ENCODE measurements at regions not wholly inside any gene's neighbourhood (a gene's known extent, or its start where the extent isn't known, plus 50 kb on each side); places are given as distances from the start of the nearest gene placed in this dataset.

DNA sequence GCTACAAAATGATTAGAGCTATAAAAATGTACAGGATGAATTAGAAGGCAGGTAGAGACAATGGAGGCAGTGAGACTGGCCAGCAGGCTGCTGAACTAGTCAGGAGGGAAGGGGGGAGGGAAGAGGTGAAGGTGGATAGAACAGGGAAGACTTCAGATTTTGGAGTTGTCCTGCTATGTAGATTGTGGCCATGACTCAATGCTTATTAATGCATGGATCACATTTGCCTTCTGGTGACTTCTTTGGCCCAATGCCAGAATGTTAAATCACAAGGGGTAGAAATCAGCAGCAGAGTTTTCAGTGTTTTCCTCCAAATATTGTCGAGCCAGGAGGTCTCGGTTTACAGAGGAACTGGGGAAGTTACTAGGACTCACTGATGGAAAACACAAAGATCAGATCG, 346.6 kb downstream of the AASDHPPT start:
- Histone ChIP-seq H3K18ac (ENCODE audit: insufficient read length, low read depth, low read length) (no peak overlapping the region), H4K91ac (ENCODE audit: insufficient read length, low read depth, low read length) (no peak overlapping the region), H3T11ph (ENCODE audit: low read length) (no peak overlapping the region), H2BK5ac (ENCODE audit: insufficient read length, low read length) (no peak overlapping the region), H3K4ac (ENCODE audit: low read depth, low read length) (no peak overlapping the region), H3K4me2 (ENCODE audit: insufficient read depth, insufficient read length, low read length) (no peak overlapping the region), H2AK5ac (ENCODE audit: insufficient read length, low read length) (no peak overlapping the region), H4K20me1 (ENCODE audit: control insufficient read depth, insufficient read depth, insufficient read length) (no peaks in the 10 kb centered on the region), H2AFZ (ENCODE audit: low read length) (no peak overlapping the region), H3K27me3 (ENCODE audit: insufficient read depth, low read length) (no peaks in the 10 kb centered on the region), H3K23ac (ENCODE audit: insufficient read length, low read depth, low read length) (no peak overlapping the region), H2BK12ac (ENCODE audit: insufficient read length, low read depth, low read length) (no peak overlapping the region), H3K14ac (ENCODE audit: insufficient read depth, low read length) (no peak overlapping the region), H4K8ac (replicated peaks; ENCODE audit: insufficient read length, low read depth, low read length) (no peak overlapping the region), H3K9me3 (ENCODE audit: control insufficient read depth, low read depth, low read length) (no peaks in the 10 kb centered on the region), H3K56ac (ENCODE audit: insufficient read length, low read depth, low read length) (no peak overlapping the region), H3K79me2 (ENCODE audit: insufficient read depth, low read length) (no peaks in the 10 kb centered on the region), H3K4me1 (ENCODE audit: insufficient read depth, low read length) (no peaks in the 10 kb centered on the region; the same call in 1 of the 2 replicates), H3K9ac (ENCODE audit: extremely low read depth, insufficient read length, low read length) (no peak overlapping the region), H2BK15ac (ENCODE audit: low read depth, low read length) (no peak overlapping the region), H4K5ac (ENCODE audit: insufficient read length, low read depth, low read length) (no peak overlapping the region), H3K27ac (ENCODE audit: insufficient read length, low read depth, low read length) (no peak overlapping the region), H3K23me2 (ENCODE audit: insufficient read length, low read depth, low read length, poor library complexity, severe bottlenecking) (no peaks in the 10 kb centered on the region), H3K79me1 (ENCODE audit: insufficient read depth, low read depth, low read length, poor library complexity, severe bottlenecking) (no peaks in the 10 kb centered on the region), H2BK20ac (ENCODE audit: low read depth, low read length, poor library complexity, severe bottlenecking) (no peak overlapping the region), H2BK120ac (ENCODE audit: low read depth, low read length, poor library complexity, severe bottlenecking) (no peak overlapping the region)
- Mint-ChIP-seq H3K27me3 (ENCODE audit: low read depth) (no peaks in the 10 kb centered on the region), H3K36me3 (ENCODE audit: insufficient read depth in 1 of 3, low read depth in 3 of 3) (no peaks in the 10 kb centered on the region), H3K4me1 (peaks cover 4 to 8% of the 10 kb centered on the region in 2 experiments; a peak in 3 of 4 replicates), H3K4me3 (no peak overlapping the region), H3K27ac (no peak overlapping the region; a peak in 1 of 7 replicates), H3K9me3 (no peaks in the 10 kb centered on the region)
- WGBS (ENCODE audit: extremely low coverage, insufficient read length, low lambda C conversion rate) = no CpG with 5 or more reads among the region's 3 CpGs
- TF ChIP-seq, protein P1, sequence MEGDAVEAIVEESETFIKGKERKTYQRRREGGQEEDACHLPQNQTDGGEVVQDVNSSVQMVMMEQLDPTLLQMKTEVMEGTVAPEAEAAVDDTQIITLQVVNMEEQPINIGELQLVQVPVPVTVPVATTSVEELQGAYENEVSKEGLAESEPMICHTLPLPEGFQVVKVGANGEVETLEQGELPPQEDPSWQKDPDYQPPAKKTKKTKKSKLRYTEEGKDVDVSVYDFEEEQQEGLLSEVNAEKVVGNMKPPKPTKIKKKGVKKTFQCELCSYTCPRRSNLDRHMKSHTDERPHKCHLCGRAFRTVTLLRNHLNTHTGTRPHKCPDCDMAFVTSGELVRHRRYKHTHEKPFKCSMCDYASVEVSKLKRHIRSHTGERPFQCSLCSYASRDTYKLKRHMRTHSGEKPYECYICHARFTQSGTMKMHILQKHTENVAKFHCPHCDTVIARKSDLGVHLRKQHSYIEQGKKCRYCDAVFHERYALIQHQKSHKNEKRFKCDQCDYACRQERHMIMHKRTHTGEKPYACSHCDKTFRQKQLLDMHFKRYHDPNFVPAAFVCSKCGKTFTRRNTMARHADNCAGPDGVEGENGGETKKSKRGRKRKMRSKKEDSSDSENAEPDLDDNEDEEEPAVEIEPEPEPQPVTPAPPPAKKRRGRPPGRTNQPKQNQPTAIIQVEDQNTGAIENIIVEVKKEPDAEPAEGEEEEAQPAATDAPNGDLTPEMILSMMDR (conservative IDR thresholded peaks at IDR 0.05) = no peak
- DNase-seq = no peak

All from H9 (cell line).